Astrocyte (in vitro differentiated cells and primary cell): ENCODE measurements at regions not wholly inside any gene's neighbourhood (a gene's known extent, or its start where the extent isn't known, plus 50 kb on each side); places are given as distances from the start of the nearest gene placed in this dataset.

Experiments
- DNase-seq: peaks from one replicate; pipeline ENCODE4 v3.0.0-alpha.2; 2010; ENCODE audit warnings: low read depth
- FAIRE-seq: peaks from 2 replicates; lab custom pipeline; 2011; peaks lifted over from hg19 to GRCh38; lab: Jason Lieb, UNC
- H2AFZ ChIP-seq: 2 replicates; pipeline ENCODE4 v1.6.0; 2012; ENCODE audit warnings: low read depth, low read length, inconsistent platforms
- H3K27ac ChIP-seq: 2 replicates; pipeline ENCODE4 v1.5.1; 2011; ENCODE audit warnings: low read depth, low read length, inconsistent platforms
- H3K27me3 ChIP-seq: 2 replicates; pipeline ENCODE4 v1.6.0; 2011; ENCODE audit warnings: low read length, inconsistent platforms; ENCODE audit not compliant: insufficient read depth
- H3K36me3 ChIP-seq: 2 replicates; pipeline ENCODE4 v1.5.1; 2011; ENCODE audit warnings: low read length, inconsistent platforms; ENCODE audit not compliant: insufficient read depth
- H3K4me1 ChIP-seq: 2 replicates; pipeline ENCODE4 v1.5.1; 2011; ENCODE audit warnings: low read length, inconsistent platforms; ENCODE audit not compliant: insufficient read depth
- H3K4me2 ChIP-seq: 2 replicates; pipeline ENCODE4 v1.6.0; 2012; ENCODE audit warnings: low read length, inconsistent platforms
- H3K4me3 ChIP-seq: 2 replicates; pipeline ENCODE4 v1.5.1; 2011; ENCODE audit warnings: low read depth, mild to moderate bottlenecking, low read length, inconsistent platforms; ENCODE audit not compliant: insufficient read depth
- H3K79me2 ChIP-seq: 2 replicates; pipeline ENCODE4 v1.6.0; 2012; ENCODE audit warnings: mild to moderate bottlenecking, low read length, inconsistent platforms; ENCODE audit not compliant: insufficient read depth
- H3K9ac ChIP-seq: 2 replicates; pipeline ENCODE4 v1.6.0; 2012; ENCODE audit warnings: mild to moderate bottlenecking, low read length, inconsistent platforms
- H3K9me3 ChIP-seq: 2 replicates; pipeline ENCODE4 v1.5.1; 2012; ENCODE audit warnings: low read depth, mild to moderate bottlenecking, low read length, inconsistent platforms; ENCODE audit not compliant: insufficient read depth
- H4K20me1 ChIP-seq: 2 replicates; pipeline ENCODE4 v1.6.0; 2012; ENCODE audit warnings: low read length, inconsistent platforms; ENCODE audit not compliant: insufficient read depth
- H3K27ac Mint-ChIP-seq: one replicate; pipeline ENCODE4 v1.8.0; 2021; ENCODE audit warnings: mild to moderate bottlenecking, mixed read lengths; ENCODE audit not compliant: unreplicated experiment
- H3K27me3 Mint-ChIP-seq: one replicate; pipeline ENCODE4 v1.8.0; 2021; ENCODE audit warnings: low read depth, mixed read lengths; ENCODE audit not compliant: unreplicated experiment
- H3K36me3 Mint-ChIP-seq: one replicate; pipeline ENCODE4 v1.8.0; 2021; ENCODE audit warnings: low read depth, mixed read lengths; ENCODE audit not compliant: unreplicated experiment
- H3K4me1 Mint-ChIP-seq: one replicate; pipeline ENCODE4 v1.8.0; 2021; ENCODE audit warnings: low read depth, mixed read lengths; ENCODE audit not compliant: unreplicated experiment
- H3K4me3 Mint-ChIP-seq: one replicate; pipeline ENCODE4 v1.8.0; 2021; ENCODE audit warnings: mild to moderate bottlenecking, moderate library complexity, mixed read lengths; ENCODE audit not compliant: unreplicated experiment
- H3K9me3 Mint-ChIP-seq: one replicate; pipeline ENCODE4 v1.8.0; 2021; ENCODE audit warnings: mild to moderate bottlenecking, mixed read lengths; ENCODE audit not compliant: unreplicated experiment
- CTCF ChIP-seq: IDR thresholded peaks from 2 replicates; pipeline ENCODE4 v1.5.1; 2011; ENCODE audit warnings: low read depth, mild to moderate bottlenecking, inconsistent platforms, low read length, moderate library complexity; ENCODE audit not compliant: insufficient read depth
- EZH2 ChIP-seq: IDR thresholded peaks from 2 replicates; pipeline ENCODE4 v1.6.1; 2012; ENCODE audit warnings: mild to moderate bottlenecking, low read length, inconsistent platforms; ENCODE audit not compliant: insufficient read depth

GRCh38 chr4:8702020-8702495 lies 109.5 kb downstream of the CPZ start:
- Histone ChIP-seq H3K9ac (no peak overlapping the region), H3K4me1 (no peaks in the 10 kb centered on the region), H4K20me1 (no peaks in the 10 kb centered on the region), H3K79me2 (no peaks in the 10 kb centered on the region), H3K27ac (no peak overlapping the region), H3K9me3 (no peaks in the 10 kb centered on the region), H2AFZ (no peak overlapping the region), H3K36me3 (no peaks in the 10 kb centered on the region), H3K4me3 (no peak overlapping the region), H3K4me2 (no peak overlapping the region), H3K27me3 (peaks cover 2% of the 10 kb centered on the region)
- TF ChIP-seq CTCF (no peak), EZH2 (no peak)
- Mint-ChIP-seq H3K27me3 (peaks cover 62% of the 10 kb centered on the region), H3K27ac (no peak overlapping the region), H3K36me3 (no peaks in the 10 kb centered on the region), H3K4me1 (peaks cover 4% of the 10 kb centered on the region), H3K9me3 (peaks cover 3% of the 10 kb centered on the region), H3K4me3 (no peak overlapping the region)
- DNase-seq (no peak), FAIRE-seq (no peak)

GRCh38 chr4:8701126-8702019 lies 108.8 kb downstream of the CPZ start:
- Mint-ChIP-seq H3K4me1 (peaks cover 3% of the 10 kb centered on the region), H3K36me3 (no peaks in the 10 kb centered on the region), H3K27ac (no peak overlapping the region), H3K4me3 (no peak overlapping the region), H3K27me3 (peaks cover 67% of the 10 kb centered on the region), H3K9me3 (peaks cover 3% of the 10 kb centered on the region)
- Histone ChIP-seq H2AFZ (no peak overlapping the region), H3K36me3 (no peaks in the 10 kb centered on the region), H3K27me3 (peaks cover 2% of the 10 kb centered on the region), H4K20me1 (no peaks in the 10 kb centered on the region), H3K4me1 (no peaks in the 10 kb centered on the region), H3K9me3 (no peaks in the 10 kb centered on the region), H3K27ac (no peak overlapping the region), H3K79me2 (no peaks in the 10 kb centered on the region), H3K4me2 (no peak overlapping the region), H3K4me3 (no peak overlapping the region), H3K9ac (no peak overlapping the region)
- DNase-seq (no peak), FAIRE-seq (no peak)
- TF ChIP-seq EZH2 (no peak), CTCF (no peak)

GRCh38 chr4:8700531-8700930 lies 108.0 kb downstream of the CPZ start:
- no peak overlapping the region for H2AFZ ChIP-seq
- Mint-ChIP-seq H3K4me1 (no peaks in the 10 kb centered on the region), H3K27ac (no peak overlapping the region), H3K36me3 (no peaks in the 10 kb centered on the region), H3K4me3 (no peak overlapping the region), H3K27me3 (peaks cover 66% of the 10 kb centered on the region), H3K9me3 (peaks cover 3% of the 10 kb centered on the region)
- H3K79me2 ChIP-seq: no peaks in the 10 kb centered on the region
- no peaks in the 10 kb centered on the region for H3K36me3 ChIP-seq
- H3K27me3 ChIP-seq: peaks cover 2% of the 10 kb centered on the region
- no peaks in the 10 kb centered on the region for H3K9me3 ChIP-seq
- no peaks in the 10 kb centered on the region for H4K20me1 ChIP-seq
- no peak for FAIRE-seq
- TF ChIP-seq EZH2: no peak
- no peak for TF ChIP-seq CTCF
- no peak for DNase-seq
- no peak overlapping the region for H3K4me3 ChIP-seq
- no peak overlapping the region for H3K27ac ChIP-seq
- H3K9ac ChIP-seq: no peak overlapping the region
- H3K4me1 ChIP-seq: no peaks in the 10 kb centered on the region
- H3K4me2 ChIP-seq: no peak overlapping the region
